Adipocyte (in vitro differentiated cells): ENCODE measurements at regions not wholly inside any gene's neighbourhood (a gene's known extent, or its start where the extent isn't known, plus 50 kb on each side); places are given as distances from the start of the nearest gene placed in this dataset.

Experiments
- DNase-seq: peaks from one replicate; pipeline ENCODE4 v3.0.0-alpha.2; 2015; ENCODE audit warnings: low read depth
- H3K27me3 ChIP-seq: replicated peaks from 2 replicates; pipeline ENCODE4 v1.7.0; 2013; ENCODE audit warnings: mild to moderate bottlenecking, low read length, moderate library complexity; ENCODE audit not compliant: control insufficient read depth, insufficient read depth
- H3K36me3 ChIP-seq: 2 replicates; pipeline ENCODE4 v1.7.0; 2013; ENCODE audit warnings: low read length, mild to moderate bottlenecking, moderate library complexity; ENCODE audit not compliant: control insufficient read depth, insufficient read depth, severe bottlenecking
- H3K4me1 ChIP-seq: 2 replicates; pipeline ENCODE4 v1.7.0; 2013; ENCODE audit warnings: mild to moderate bottlenecking, low read length, moderate library complexity; ENCODE audit not compliant: control insufficient read depth, insufficient read depth
- H3K4me3 ChIP-seq: 2 replicates; pipeline ENCODE4 v1.7.0; 2013; ENCODE audit warnings: mild to moderate bottlenecking, low read length, moderate library complexity
- H3K9ac ChIP-seq: 2 replicates; pipeline ENCODE4 v1.7.0; 2013; ENCODE audit warnings: mild to moderate bottlenecking, low read length, moderate library complexity
- H3K9me3 ChIP-seq: 2 replicates; pipeline ENCODE4 v1.7.0; 2013; ENCODE audit warnings: mild to moderate bottlenecking, low read length, moderate library complexity; ENCODE audit not compliant: control insufficient read depth

DNA sequence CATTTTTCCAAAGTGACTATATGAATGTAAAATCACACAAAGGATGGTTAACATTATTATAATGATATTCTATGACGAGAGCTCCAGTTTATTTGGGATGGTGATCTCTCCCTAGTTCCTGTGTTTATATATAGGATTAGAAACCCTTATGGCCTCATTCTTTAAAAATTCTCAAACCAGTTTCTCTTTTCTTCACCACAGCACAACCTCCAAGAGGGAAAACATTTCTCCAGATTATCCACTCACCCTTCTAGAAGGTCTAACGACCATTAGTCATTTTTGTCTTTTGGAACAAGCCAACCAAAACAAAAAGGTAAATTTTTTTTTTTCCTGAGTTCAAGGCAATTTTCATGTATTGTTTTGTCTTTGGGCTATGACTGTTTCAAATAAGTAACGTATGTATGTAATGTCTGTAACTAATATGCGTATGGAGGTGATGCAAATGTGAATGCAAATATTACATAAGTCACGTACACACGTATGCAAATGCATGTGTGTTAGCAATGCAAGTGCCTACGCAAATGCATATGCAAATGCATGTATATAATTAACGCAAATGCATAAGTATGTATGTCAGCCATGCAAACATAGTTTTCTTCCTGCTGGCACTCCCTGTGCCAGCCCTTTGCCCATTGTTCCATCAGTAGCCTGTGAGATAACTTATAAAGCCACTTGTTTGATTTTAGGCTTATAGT lies 72.5 kb upstream of the MORC3 start:
- H3K9me3 ChIP-seq: no peaks in the 10 kb centered on the region
- DNase-seq: peak; percentile 54
- H3K4me1 ChIP-seq: no peaks in the 10 kb centered on the region
- peaks cover 20% of the 10 kb centered on the region for H3K36me3 ChIP-seq
- no peak overlapping the region for H3K4me3 ChIP-seq
- no peaks in the 10 kb centered on the region for H3K27me3 ChIP-seq
- H3K9ac ChIP-seq: no peak overlapping the region

DNA sequence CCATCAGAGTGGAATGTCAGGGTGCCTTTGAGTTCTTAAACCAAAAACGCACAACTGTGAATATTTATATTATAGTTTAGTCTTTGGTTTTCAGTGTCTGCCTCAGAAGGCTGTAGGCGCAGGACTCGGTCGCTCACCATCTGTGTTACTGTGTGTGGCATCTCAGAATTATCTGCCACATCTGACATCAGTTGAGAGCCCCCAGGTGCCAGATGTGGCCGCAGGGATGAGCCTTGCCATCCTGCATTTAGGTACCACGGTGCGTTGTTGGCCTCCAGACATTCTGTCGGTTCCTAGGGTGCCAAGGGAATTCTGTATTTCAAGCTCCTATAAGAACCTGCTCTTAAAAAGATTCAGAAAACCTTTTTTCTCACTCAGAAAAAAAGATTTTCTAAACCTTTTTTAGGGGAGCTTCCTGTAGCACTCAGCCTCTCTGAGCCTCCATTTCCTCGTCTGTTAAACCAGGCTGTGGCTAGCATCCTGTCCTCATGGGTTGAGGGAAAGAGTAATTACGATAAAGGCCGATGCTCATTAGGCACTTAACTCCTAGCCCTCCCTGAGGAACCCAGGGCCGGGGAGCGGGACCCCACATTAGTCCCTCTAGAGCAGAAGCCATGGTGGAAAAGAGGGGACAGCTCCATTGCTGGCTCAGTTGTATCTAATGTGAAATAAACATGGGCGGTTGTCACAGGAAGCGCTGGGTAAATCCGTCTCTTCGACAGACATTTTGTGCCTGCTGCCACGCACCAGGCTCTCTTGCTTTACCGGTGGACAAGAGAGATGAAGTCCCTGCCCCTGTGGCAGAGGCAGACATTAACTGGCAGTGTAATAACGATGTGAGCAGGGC lies 70.2 kb upstream of the MORC3 start:
- Histone ChIP-seq H3K9me3 (no peaks in the 10 kb centered on the region), H3K9ac (no peak overlapping the region), H3K4me3 (no peak overlapping the region), H3K27me3 (no peaks in the 10 kb centered on the region), H3K36me3 (peaks cover 20% of the 10 kb centered on the region), H3K4me1 (no peaks in the 10 kb centered on the region)
- DNase-seq: no peak

DNA sequence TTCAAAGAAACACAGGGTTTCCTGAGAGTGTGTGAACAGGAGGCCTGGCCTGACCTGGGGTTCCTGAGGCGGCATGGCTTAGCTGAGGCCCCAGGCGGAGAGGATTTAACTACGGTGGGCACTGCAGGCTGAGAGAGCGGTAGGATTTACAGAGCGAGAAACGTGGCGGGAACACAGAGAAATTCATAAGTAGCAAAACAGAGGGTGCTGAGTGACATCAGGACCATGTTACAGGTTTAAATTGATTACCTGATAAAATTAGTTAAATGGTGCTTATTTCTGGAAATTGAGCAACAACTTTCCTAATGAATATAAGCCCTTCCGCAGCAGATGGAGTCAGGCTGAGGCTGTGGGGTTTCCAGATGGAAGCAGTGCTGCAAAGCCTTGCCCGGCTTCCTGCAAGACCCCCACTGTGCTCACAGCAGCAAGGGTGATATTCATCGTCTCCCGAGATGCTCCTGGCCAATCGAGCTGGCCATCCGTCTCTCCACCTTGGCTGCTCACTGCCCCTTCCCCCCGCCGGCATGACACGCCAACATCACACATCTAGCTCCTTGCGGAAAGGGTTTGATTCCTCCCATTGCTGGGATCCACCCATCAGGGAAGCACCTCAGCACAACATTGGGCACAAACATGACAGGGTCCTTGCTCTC lies 69.4 kb upstream of the MORC3 start:
- Histone ChIP-seq H3K27me3 (no peaks in the 10 kb centered on the region), H3K9ac (no peak overlapping the region), H3K4me1 (no peaks in the 10 kb centered on the region), H3K4me3 (no peak overlapping the region), H3K9me3 (no peaks in the 10 kb centered on the region), H3K36me3 (peaks cover 16% of the 10 kb centered on the region)
- no peak for DNase-seq

DNA sequence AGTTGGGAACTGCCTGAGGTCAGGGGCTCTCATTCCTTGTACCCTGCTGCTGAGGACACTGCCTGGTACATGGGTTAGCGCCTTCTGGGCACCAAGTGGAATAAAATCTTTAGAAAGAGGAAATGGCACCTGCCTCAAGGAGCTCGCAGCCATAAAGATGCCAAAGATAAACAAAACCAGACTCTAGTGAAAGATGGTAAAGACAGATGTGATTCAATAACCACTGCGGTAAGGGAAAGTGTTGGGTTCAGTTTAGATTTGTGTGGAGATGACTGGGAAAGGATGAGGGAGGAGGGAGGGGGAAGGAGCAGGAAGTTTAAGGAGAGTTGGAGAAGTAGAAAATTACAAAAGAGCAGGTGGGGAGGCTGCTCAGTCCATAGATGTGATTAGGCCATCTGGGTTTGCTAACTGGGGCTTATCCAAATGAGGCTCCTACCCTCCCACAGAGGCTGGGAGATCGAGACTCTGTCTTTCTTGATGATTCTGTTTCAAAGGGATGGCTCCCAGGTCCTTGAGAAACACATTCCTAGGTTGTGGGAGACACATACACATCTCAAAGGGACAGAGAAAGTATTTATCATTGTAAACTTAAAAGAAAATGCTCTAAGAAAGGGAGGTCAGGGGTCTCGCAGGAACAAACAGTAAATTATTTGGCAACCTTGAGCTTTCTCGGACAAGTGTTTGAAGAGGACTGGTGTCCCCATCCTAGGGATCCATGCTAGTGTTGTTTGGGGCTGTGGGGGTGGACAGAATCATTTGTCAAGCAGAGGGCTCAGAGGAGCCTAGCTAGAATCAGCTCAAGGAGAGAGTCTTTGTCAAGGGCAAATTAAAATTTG lies 65.7 kb upstream of the MORC3 start:
- H3K9me3 ChIP-seq: no peaks in the 10 kb centered on the region
- no peak overlapping the region for H3K9ac ChIP-seq
- no peak for DNase-seq
- H3K36me3 ChIP-seq: peaks cover 5% of the 10 kb centered on the region
- H3K4me3 ChIP-seq: no peak overlapping the region
- H3K4me1 ChIP-seq: no peaks in the 10 kb centered on the region
- no peaks in the 10 kb centered on the region for H3K27me3 ChIP-seq

DNA sequence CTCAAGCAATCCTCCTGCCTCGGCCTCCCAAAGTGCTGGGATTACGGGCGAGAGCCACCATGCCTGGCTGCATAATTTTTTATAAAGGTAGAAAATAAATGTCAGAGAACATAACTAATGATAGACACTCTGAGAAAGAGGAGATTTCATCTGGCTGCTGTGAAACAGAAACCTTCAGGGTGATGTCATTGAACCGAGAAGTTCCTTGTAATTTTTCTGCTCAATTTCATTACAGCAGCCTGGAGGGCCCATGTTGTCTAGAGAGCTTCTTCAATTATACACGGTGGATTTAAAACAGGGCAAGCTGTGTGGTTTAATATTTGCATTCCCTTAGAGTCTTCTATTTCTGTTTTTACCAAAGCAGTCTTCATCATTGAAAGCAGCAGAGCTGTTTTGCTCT lies 64.3 kb upstream of the MORC3 start:
- Histone ChIP-seq H3K4me1 (no peaks in the 10 kb centered on the region), H3K4me3 (no peak overlapping the region), H3K9me3 (no peaks in the 10 kb centered on the region), H3K9ac (no peak overlapping the region), H3K27me3 (no peaks in the 10 kb centered on the region), H3K36me3 (peaks cover 5% of the 10 kb centered on the region)
- peak; percentile 69 for DNase-seq

DNA sequence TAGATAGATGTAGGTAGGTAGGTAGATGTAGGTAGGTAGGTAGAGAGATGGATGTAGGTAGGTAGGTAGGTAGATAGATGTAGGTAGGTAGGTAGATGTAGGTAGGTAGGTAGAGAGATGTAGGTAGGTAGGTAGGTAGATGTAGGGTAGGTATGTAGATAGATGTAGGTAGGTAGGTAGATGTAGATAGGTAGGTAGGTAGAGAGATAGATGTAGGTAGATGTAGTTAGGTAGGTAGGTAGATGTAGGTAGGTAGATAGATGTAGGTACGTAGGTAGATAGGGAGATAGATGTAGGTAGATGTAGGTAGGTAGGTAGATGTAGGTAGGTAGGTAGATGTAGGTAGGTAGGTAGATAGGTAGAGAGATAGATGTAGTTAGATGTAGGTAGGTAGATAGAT lies 62.3 kb upstream of the MORC3 start:
- Histone ChIP-seq H3K4me3 (no peak overlapping the region), H3K9ac (no peak overlapping the region), H3K36me3 (peaks cover 3% of the 10 kb centered on the region), H3K9me3 (no peaks in the 10 kb centered on the region), H3K4me1 (no peaks in the 10 kb centered on the region), H3K27me3 (no peaks in the 10 kb centered on the region)
- DNase-seq: no peak

DNA sequence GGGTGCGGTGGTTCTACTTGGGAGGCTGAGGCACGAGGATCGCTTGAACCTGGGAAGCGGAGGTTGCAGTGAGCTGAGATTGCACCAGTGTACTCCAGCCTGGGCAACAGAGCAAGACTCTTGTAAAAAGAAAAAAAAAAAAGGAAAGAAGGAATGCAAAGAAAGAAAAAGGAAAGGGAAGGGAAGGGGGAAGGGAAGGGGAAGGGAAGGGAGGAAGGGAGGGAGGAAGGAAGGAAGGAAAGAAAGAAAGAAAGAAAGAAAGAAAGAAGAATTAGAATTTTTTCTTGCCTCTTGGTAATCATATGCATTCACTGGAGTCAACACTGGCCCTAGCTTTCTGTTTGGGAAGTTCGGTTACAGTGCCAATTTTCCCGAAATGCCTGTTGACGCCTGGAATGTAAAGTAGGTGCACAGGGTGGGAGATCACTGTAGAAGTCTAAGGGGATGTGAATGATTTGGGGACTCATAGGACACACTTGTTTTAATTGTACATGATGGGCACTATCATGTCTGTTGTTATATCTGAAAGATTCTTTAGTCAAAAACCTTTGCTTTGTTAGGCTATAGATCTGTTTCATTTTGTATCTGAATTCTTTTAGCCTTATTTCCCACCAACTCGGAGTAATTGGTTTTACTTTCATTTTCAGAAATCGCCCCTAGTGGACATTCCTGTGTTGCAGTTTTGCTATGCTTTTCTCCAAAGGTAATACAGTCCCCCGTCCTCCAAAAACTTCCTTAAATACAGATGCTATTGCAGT lies 59.8 kb upstream of the MORC3 start:
- Histone ChIP-seq H3K36me3 (peaks cover 3% of the 10 kb centered on the region), H3K4me3 (peak overlapping the region; percentile 90), H3K4me1 (no peaks in the 10 kb centered on the region), H3K27me3 (no peaks in the 10 kb centered on the region), H3K9me3 (no peaks in the 10 kb centered on the region), H3K9ac (peak overlapping the region; percentile 86)
- DNase-seq: peak; percentile 92

DNA sequence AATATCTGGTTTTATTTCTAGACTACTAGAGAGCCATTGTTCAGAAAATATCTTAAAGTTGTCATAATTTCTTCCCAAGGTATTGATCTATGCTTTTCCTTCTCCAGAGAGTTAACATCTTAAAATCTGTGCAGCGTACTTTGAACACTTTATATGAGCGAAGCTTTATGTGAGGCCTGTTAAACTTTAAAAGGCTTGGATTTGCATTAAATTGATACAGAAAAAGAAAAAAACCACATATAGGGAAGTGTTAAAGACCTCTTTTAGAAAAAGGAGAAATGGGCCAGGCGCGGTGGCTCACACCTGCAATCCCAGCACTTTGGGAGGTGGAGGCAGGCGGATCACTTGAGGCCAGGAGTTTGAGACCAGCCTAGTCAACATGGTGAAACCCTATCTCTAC lies 59.2 kb upstream of the MORC3 start:
- Histone ChIP-seq H3K4me1 (no peaks in the 10 kb centered on the region), H3K9me3 (no peaks in the 10 kb centered on the region), H3K27me3 (no peaks in the 10 kb centered on the region), H3K36me3 (peaks cover 3% of the 10 kb centered on the region), H3K9ac (peak overlapping the region; percentile 86), H3K4me3 (peak overlapping the region; percentile 90)
- no peak for DNase-seq

DNA sequence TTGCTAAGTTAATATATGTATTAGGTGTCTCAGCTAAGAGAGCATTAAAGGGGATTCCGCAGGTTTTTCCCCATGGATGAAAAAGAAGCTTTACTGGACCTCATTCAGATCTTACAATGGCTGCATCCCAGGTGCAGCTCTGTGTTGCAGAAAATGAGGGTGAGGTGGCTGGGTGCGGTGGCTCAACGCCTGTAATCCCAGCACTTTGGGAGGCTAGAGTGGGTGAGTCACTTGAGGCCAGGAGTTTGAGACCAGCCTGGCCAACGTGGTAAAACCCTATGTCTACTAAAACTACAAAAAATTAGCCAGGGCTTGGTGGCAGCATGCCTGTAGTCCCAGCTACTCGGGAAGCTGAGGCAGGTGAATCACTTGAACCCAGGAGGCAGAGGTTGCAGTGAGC lies 58.5 kb upstream of the MORC3 start:
- no peak overlapping the region for H3K9ac ChIP-seq
- no peak for DNase-seq
- H3K27me3 ChIP-seq: no peaks in the 10 kb centered on the region
- H3K9me3 ChIP-seq: no peaks in the 10 kb centered on the region
- peaks cover 3% of the 10 kb centered on the region for H3K36me3 ChIP-seq
- H3K4me3 ChIP-seq: no peak overlapping the region
- H3K4me1 ChIP-seq: no peaks in the 10 kb centered on the region

DNA sequence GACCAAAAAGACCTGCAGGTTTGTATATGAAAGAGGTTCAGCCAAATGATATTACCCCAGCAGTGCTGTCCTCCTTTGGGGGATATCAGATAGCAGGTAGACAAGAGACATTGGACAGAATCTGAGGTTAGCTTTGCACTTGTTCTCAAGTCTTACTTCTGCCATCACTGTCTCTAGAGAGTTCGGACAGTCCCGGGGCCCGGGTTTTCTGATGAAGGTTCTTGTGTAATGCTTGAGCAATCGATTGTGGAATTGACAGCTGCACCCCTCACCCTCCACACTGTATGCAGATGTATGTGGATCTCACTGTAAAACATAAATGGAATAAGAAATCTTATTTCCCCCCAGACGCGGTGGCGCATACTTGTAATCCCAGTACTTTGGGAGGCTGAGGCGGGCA lies 56.2 kb upstream of the MORC3 start:
- no peak overlapping the region for H3K9ac ChIP-seq
- H3K36me3 ChIP-seq: peaks cover 3% of the 10 kb centered on the region
- DNase-seq: no peak
- no peaks in the 10 kb centered on the region for H3K27me3 ChIP-seq
- H3K4me3 ChIP-seq: no peak overlapping the region
- no peaks in the 10 kb centered on the region for H3K9me3 ChIP-seq
- H3K4me1 ChIP-seq: no peaks in the 10 kb centered on the region
